ENCODE measurements at regions not wholly inside any gene's neighbourhood (a gene's known extent, or its start where the extent isn't known, plus 50 kb on each side); places are given as distances from the start of the nearest gene placed in this dataset.

- POLR2A ChIA-PET: interaction anchor here (0.5 to 2.8 kb wide), 29 partner anchors 10 to 524 kb away, joined by 3 to 18 read pairs (median 4); partner anchors contain the start of genes DHX8, NBR1, RPL27 and TMEM106A
- H3K36me3 Mint-ChIP-seq (ENCODE audit: insufficient read depth, unreplicated experiment): no peaks in the 10 kb centered on the region
- TF ChIP-seq, protein P1, sequence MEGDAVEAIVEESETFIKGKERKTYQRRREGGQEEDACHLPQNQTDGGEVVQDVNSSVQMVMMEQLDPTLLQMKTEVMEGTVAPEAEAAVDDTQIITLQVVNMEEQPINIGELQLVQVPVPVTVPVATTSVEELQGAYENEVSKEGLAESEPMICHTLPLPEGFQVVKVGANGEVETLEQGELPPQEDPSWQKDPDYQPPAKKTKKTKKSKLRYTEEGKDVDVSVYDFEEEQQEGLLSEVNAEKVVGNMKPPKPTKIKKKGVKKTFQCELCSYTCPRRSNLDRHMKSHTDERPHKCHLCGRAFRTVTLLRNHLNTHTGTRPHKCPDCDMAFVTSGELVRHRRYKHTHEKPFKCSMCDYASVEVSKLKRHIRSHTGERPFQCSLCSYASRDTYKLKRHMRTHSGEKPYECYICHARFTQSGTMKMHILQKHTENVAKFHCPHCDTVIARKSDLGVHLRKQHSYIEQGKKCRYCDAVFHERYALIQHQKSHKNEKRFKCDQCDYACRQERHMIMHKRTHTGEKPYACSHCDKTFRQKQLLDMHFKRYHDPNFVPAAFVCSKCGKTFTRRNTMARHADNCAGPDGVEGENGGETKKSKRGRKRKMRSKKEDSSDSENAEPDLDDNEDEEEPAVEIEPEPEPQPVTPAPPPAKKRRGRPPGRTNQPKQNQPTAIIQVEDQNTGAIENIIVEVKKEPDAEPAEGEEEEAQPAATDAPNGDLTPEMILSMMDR (IDR thresholded peaks at IDR 0.05; ENCODE audit: unreplicated experiment): no peak
- CTCF ChIA-PET: interaction anchor here (0.6 to 1.8 kb wide), 3 partner anchors 137 to 280 kb away, joined by 3 to 6 read pairs (median 4); partner anchors contain the start of gene DHX8
- no peak for DNase-seq (ENCODE audit: unreplicated experiment)
- H3K4me1 Mint-ChIP-seq (ENCODE audit: insufficient read depth, unreplicated experiment): peaks cover 7% of the 10 kb centered on the region
- H3K27ac Mint-ChIP-seq (ENCODE audit: low read depth, unreplicated experiment): no peak overlapping the region
- H3K4me3 Mint-ChIP-seq (ENCODE audit: unreplicated experiment): no peak overlapping the region
- H3K9me3 Mint-ChIP-seq (ENCODE audit: unreplicated experiment): no peaks in the 10 kb centered on the region
- BruUV-seq (replicated peaks): TSS peak; percentile 98
- intact Hi-C loops (cut with micrococcal nuclease): no loop called here
- no peaks in the 10 kb centered on the region for H3K27me3 Mint-ChIP-seq (ENCODE audit: insufficient read depth, unreplicated experiment)
These were observed 82.2 kb upstream of the RNU2-1 start for GRCh38 chr17:43315858-43316521.

DNA sequence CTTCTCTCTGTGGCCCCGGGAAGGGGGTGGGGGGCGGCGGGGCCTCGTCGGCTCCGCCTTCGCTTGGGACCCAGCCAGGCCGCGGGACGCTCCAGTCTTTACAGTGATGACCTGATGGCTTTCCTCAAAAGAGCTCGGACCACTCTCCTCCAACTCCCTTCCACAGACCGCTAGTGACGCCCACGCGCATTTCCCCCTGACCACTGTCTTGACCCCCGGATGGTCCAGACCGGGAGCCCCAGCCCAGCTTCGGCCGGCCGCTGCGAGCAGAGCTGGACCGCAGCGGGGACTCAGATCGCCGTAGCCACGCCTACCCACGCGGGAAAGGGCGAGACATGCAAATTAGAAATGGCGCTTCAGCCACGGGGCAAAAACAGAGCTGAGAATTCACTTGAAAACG lies 81.6 kb upstream of the RNU2-1 start:
- TF ChIP-seq, protein P1 (IDR thresholded peaks at IDR 0.05; ENCODE audit: unreplicated experiment): no peak
- intact Hi-C loops (cut with micrococcal nuclease): no loop called here
- Mint-ChIP-seq H3K4me1 (ENCODE audit: insufficient read depth, unreplicated experiment) (peaks cover 7% of the 10 kb centered on the region), H3K36me3 (ENCODE audit: insufficient read depth, unreplicated experiment) (no peaks in the 10 kb centered on the region), H3K9me3 (ENCODE audit: unreplicated experiment) (no peaks in the 10 kb centered on the region), H3K4me3 (ENCODE audit: unreplicated experiment) (no peak overlapping the region), H3K27me3 (ENCODE audit: insufficient read depth, unreplicated experiment) (no peaks in the 10 kb centered on the region), H3K27ac (ENCODE audit: low read depth, unreplicated experiment) (no peak overlapping the region)
- no TSS peak for BruUV-seq (replicated peaks)
- no peak for DNase-seq (ENCODE audit: unreplicated experiment)
- ChIA-PET POLR2A (interaction anchor here (0.6 to 2.8 kb wide), 30 partner anchors 9 to 524 kb away, joined by 3 to 18 read pairs (median 4); partner anchors contain the start of genes DHX8, DUSP3, NBR1 and RPL27), CTCF (interaction anchor here (0.6 to 1.8 kb wide), 2 partner anchors 168 to 279 kb away, joined by 4 to 6 read pairs; partner anchors contain the start of gene DHX8)

DNA sequence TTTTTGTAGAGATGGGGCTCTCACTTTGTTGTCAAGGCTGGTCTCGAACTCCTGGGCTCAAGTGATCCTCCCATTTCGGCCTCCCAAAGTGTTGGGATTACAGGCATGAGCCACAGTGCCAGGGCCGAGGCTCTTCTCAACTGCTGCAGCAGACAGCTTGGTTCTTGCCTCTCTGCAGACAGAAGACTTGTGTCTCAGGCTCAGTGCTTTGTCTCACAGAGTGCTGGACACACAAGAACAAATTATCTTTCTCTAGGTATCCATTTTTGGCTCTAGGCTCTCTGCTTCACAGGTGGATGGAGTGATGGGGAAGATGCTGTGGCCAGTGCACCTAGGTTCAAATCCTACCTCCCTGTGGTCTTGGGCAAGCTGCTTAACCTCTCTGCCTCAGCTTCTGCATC lies 80.8 kb upstream of the RNU2-1 start:
- no peaks in the 10 kb centered on the region for H3K36me3 Mint-ChIP-seq (ENCODE audit: insufficient read depth, unreplicated experiment)
- no peaks in the 10 kb centered on the region for H3K9me3 Mint-ChIP-seq (ENCODE audit: unreplicated experiment)
- H3K27me3 Mint-ChIP-seq (ENCODE audit: insufficient read depth, unreplicated experiment): no peaks in the 10 kb centered on the region
- no peak for DNase-seq (ENCODE audit: unreplicated experiment)
- TF ChIP-seq, protein P1 (IDR thresholded peaks at IDR 0.05; ENCODE audit: unreplicated experiment): no peak
- H3K27ac Mint-ChIP-seq (ENCODE audit: low read depth, unreplicated experiment): no peak overlapping the region
- POLR2A ChIA-PET: interaction anchor here (0.6 to 2.8 kb wide), 7 partner anchors 9 to 464 kb away, joined by 4 to 18 read pairs (median 6); partner anchors contain the start of gene DUSP3
- BruUV-seq (replicated peaks): no TSS peak
- intact Hi-C loops (cut with micrococcal nuclease): no loop called here
- peaks cover 7% of the 10 kb centered on the region for H3K4me1 Mint-ChIP-seq (ENCODE audit: insufficient read depth, unreplicated experiment)
- CTCF ChIA-PET: no interaction called here
- no peak overlapping the region for H3K4me3 Mint-ChIP-seq (ENCODE audit: unreplicated experiment)

GRCh38 chr17:43312011-43312410 lies 78.2 kb upstream of the RNU2-1 start:
- no peak overlapping the region for H3K4me3 Mint-ChIP-seq (ENCODE audit: unreplicated experiment)
- DNase-seq (ENCODE audit: unreplicated experiment): no peak
- H3K36me3 Mint-ChIP-seq (ENCODE audit: insufficient read depth, unreplicated experiment): no peaks in the 10 kb centered on the region
- H3K9me3 Mint-ChIP-seq (ENCODE audit: unreplicated experiment): no peaks in the 10 kb centered on the region
- BruUV-seq (replicated peaks): no TSS peak
- H3K27me3 Mint-ChIP-seq (ENCODE audit: insufficient read depth, unreplicated experiment): no peaks in the 10 kb centered on the region
- H3K4me1 Mint-ChIP-seq (ENCODE audit: insufficient read depth, unreplicated experiment): no peaks in the 10 kb centered on the region
- TF ChIP-seq, protein P1 (IDR thresholded peaks at IDR 0.05; ENCODE audit: unreplicated experiment): no peak
- intact Hi-C loops (cut with micrococcal nuclease): no loop called here
- no peak overlapping the region for H3K27ac Mint-ChIP-seq (ENCODE audit: low read depth, unreplicated experiment)
- POLR2A ChIA-PET: no interaction called here
- CTCF ChIA-PET: no interaction called here

All from MCF 10A (cell line).